GM19023 (cell line): ENCODE measurements at regions not wholly inside any gene's neighbourhood (a gene's known extent, or its start where the extent isn't known, plus 50 kb on each side); places are given as distances from the start of the nearest gene placed in this dataset.
"Not testable (repeated sequence)": the region's sequence is repeated elsewhere in the genome, so short reads cannot be mapped to it uniquely, and the experiment has no call there.

Experiments used
- ATAC-seq: cut with Tn5 transposase; IDR thresholded peaks from one replicate; pipeline ENCODE4 v1.9.1; 2021; ENCODE audit warnings: mild to moderate bottlenecking, moderate library complexity; ENCODE audit not compliant: unreplicated experiment

- ATAC-seq = no peak
Measured at GRCh38 chr20:22841846-22842245, 193.3 kb upstream of the SSTR4 start.

GRCh38 chr20:22842793-22843192 is 192.3 kb upstream of the SSTR4 start:
- no peak for ATAC-seq

GRCh38 chr20:22844959-22845358 is 190.2 kb upstream of the SSTR4 start:
- ATAC-seq = no peak

GRCh38 chr20:22846863-22847262 is 188.2 kb upstream of the SSTR4 start:
- ATAC-seq = no peak

- ATAC-seq = no peak
Measured at GRCh38 chr20:22848364-22848763, 186.7 kb upstream of the SSTR4 start.

GRCh38 chr20:22851679-22852346 is 183.3 kb upstream of the SSTR4 start:
- ATAC-seq = not testable (repeated sequence)

GRCh38 chr20:22861231-22861980 is 173.7 kb upstream of the SSTR4 start:
- ATAC-seq = no peak

GRCh38 chr20:22861990-22862389 is 173.1 kb upstream of the SSTR4 start:
- ATAC-seq = no peak

GRCh38 chr20:22862671-22863230 is 172.4 kb upstream of the SSTR4 start:
- ATAC-seq = no peak

GRCh38 chr20:22863826-22864225 is 171.3 kb upstream of the SSTR4 start:
- ATAC-seq = no peak

- ATAC-seq = no peak
Measured at GRCh38 chr20:22866812-22867341, 168.2 kb upstream of the SSTR4 start.

GRCh38 chr20:22878166-22878565 is 156.9 kb upstream of the SSTR4 start:
- ATAC-seq = no peak

- no peak for ATAC-seq
Measured at GRCh38 chr20:22880277-22880676, 154.8 kb upstream of the SSTR4 start.

GRCh38 chr20:22887796-22888195 is 147.3 kb upstream of the SSTR4 start:
- no peak for ATAC-seq

GRCh38 chr20:22890594-22891300 is 144.4 kb upstream of the SSTR4 start:
- ATAC-seq = no peak

GRCh38 chr20:22901164-22901563 is 133.9 kb upstream of the SSTR4 start:
- no peak for ATAC-seq

GRCh38 chr20:22901921-22902320 is 133.2 kb upstream of the SSTR4 start:
- no peak for ATAC-seq

- ATAC-seq = no peak
Measured at GRCh38 chr20:22904386-22904785, 130.7 kb upstream of the SSTR4 start.

- ATAC-seq = no peak
Measured at GRCh38 chr20:22904905-22905304, 130.2 kb upstream of the SSTR4 start.

- no peak for ATAC-seq
Measured at GRCh38 chr20:22905658-22906057, 129.5 kb upstream of the SSTR4 start.

GRCh38 chr20:22908437-22908836 is 126.7 kb upstream of the SSTR4 start:
- ATAC-seq = no peak
